CD14-positive monocyte (primary cell): ENCODE measurements at regions not wholly inside any gene's neighbourhood (a gene's known extent, or its start where the extent isn't known, plus 50 kb on each side); places are given as distances from the start of the nearest gene placed in this dataset.

Experiments
- DNase-seq, 3 donors: peaks; one replicate each; pipeline ENCODE4 v3.0.0-alpha.2; 2011 to 2022
- H2AFZ ChIP-seq: 2 replicates; pipeline ENCODE4 v1.6.0; 2012; ENCODE audit warnings: mild to moderate bottlenecking, low read depth, low read length, inconsistent platforms; ENCODE audit not compliant: insufficient read depth, poor library complexity, severe bottlenecking
- H3K27ac ChIP-seq, 2 donors: 1 replicate in 1 of 2; 2 replicates in 1 of 2; pipeline ENCODE4 v1.5.1; 2012 to 2013; ENCODE audit warnings: low read length in 2 of 2, control low read depth in 1 of 2, inconsistent platforms in 1 of 2, low read depth in 1 of 2, mild to moderate bottlenecking in 1 of 2
- H3K27me3 ChIP-seq, 2 donors: one replicate each; pipeline versions ENCODE4 v1.6.0 to v1.6.1; 2011 to 2013; ENCODE audit warnings: low read length in 2 of 2; ENCODE audit not compliant: control insufficient read depth in 2 of 2, insufficient read depth in 2 of 2
- H3K36me3 ChIP-seq, 2 donors: replicated peaks in 1 of 2; 1 replicate in 1 of 2; 2 replicates in 1 of 2; pipeline versions ENCODE4 v1.5.1 to v1.6.1; 2012 to 2013; ENCODE audit warnings: low read length in 2 of 2, control low read depth in 1 of 2, inconsistent platforms in 1 of 2, mild to moderate bottlenecking in 1 of 2; ENCODE audit not compliant: insufficient read depth in 2 of 2, control insufficient read depth in 1 of 2
- H3K4me1 ChIP-seq, 2 donors: 1 replicate in 1 of 2; 2 replicates in 1 of 2; pipeline versions ENCODE4 v1.5.1 to v1.6.1; 2012 to 2013; ENCODE audit warnings: low read length in 2 of 2, control low read depth in 1 of 2, inconsistent platforms in 1 of 2, mild to moderate bottlenecking in 1 of 2, moderate library complexity in 1 of 2; ENCODE audit not compliant: insufficient read depth in 2 of 2, control insufficient read depth in 1 of 2
- H3K4me2 ChIP-seq: replicated peaks from 2 replicates; pipeline ENCODE3; 2012; ENCODE audit warnings: low read length, moderate library complexity, mild to moderate bottlenecking; ENCODE audit not compliant: poor library complexity, severe bottlenecking; ENCODE audit errors: extremely low read depth
- H3K4me3 ChIP-seq, 3 experiments: fragments of 200-600 bp in 1 of 3; sonication (generic) in 1 of 3; replicated peaks in 1 of 3; 1 replicate in 2 of 3; 2 replicates in 1 of 3; pipeline ENCODE4 v1.5.1; 2011 to 2013; ENCODE audit warnings: low read length in 3 of 3, mild to moderate bottlenecking in 3 of 3, control low read depth in 2 of 3, low read depth in 2 of 3, inconsistent platforms in 1 of 3, moderate library complexity in 1 of 3
- H3K79me2 ChIP-seq: 2 replicates; pipeline ENCODE4 v1.6.0; 2012; ENCODE audit warnings: mild to moderate bottlenecking, control low read depth, inconsistent platforms, low read length, moderate library complexity; ENCODE audit not compliant: insufficient read depth
- H3K9ac ChIP-seq: 2 replicates; pipeline ENCODE4 v1.6.0; 2017; ENCODE audit warnings: low read length, mild to moderate bottlenecking; ENCODE audit not compliant: insufficient read depth, poor library complexity, severe bottlenecking
- H3K9me3 ChIP-seq, 2 donors: replicated peaks in 1 of 2; 1 replicate in 1 of 2; 2 replicates in 1 of 2; pipeline versions ENCODE4 v1.5.1 to v1.6.1; 2012 to 2013; ENCODE audit warnings: low read length in 2 of 2, control low read depth in 1 of 2; ENCODE audit not compliant: control insufficient read depth in 1 of 2, insufficient read depth in 1 of 2
- H4K20me1 ChIP-seq: 2 replicates; pipeline ENCODE4 v1.6.0; 2012; ENCODE audit warnings: mild to moderate bottlenecking, low read length, control low read depth, moderate library complexity; ENCODE audit not compliant: insufficient read depth
- H3K27ac Mint-ChIP-seq, 7 donors: one replicate each; pipeline ENCODE4 v1.8.0; 2020; ENCODE audit warnings: mild to moderate bottlenecking in 7 of 7, mixed read lengths in 7 of 7, moderate library complexity in 6 of 7, inconsistent platforms in 2 of 7
- H3K27me3 Mint-ChIP-seq, 3 donors: one replicate each; pipeline ENCODE4 v1.8.0; 2021 to 2022; ENCODE audit warnings: low read depth in 3 of 3, mild to moderate bottlenecking in 3 of 3, mixed read lengths in 3 of 3, moderate library complexity in 3 of 3, inconsistent platforms in 1 of 3
- H3K36me3 Mint-ChIP-seq, 2 donors: one replicate each; pipeline ENCODE4 v1.8.0; 2020; ENCODE audit warnings: mixed read lengths in 2 of 2, inconsistent platforms in 1 of 2, mild to moderate bottlenecking in 1 of 2
- H3K4me1 Mint-ChIP-seq: one replicate; pipeline ENCODE4 v1.8.0; 2020; ENCODE audit warnings: mild to moderate bottlenecking, mixed read lengths
- H3K4me3 Mint-ChIP-seq, 2 donors: one replicate each; pipeline ENCODE4 v1.8.0; 2020; ENCODE audit warnings: mild to moderate bottlenecking in 2 of 2, mixed read lengths in 2 of 2, moderate library complexity in 1 of 2
- H3K9me3 Mint-ChIP-seq, 7 donors: one replicate each; pipeline ENCODE4 v1.8.0; 2020 to 2022; ENCODE audit warnings: mixed read lengths in 7 of 7, mild to moderate bottlenecking in 6 of 7, moderate library complexity in 6 of 7, inconsistent platforms in 2 of 7
- WGBS: methylation state at CpG from one replicate; pipeline ENCODE4 v1.1.5; 2013; ENCODE audit warnings: missing lambda C conversion rate; ENCODE audit not compliant: insufficient coverage; 5-methylcytosine and 5-hydroxymethylcytosine counted together
- intact Hi-C, 2 donors: fragments of 100-400 bp; cut with micrococcal nuclease; formaldehyde crosslinking; loops; one replicate each; pipeline versions ENCODE4 v1.15.0 to v1.15.1; 2023
- TF ChIP-seq, protein P1 (sequence below): fragments of 200-600 bp; IDR thresholded peaks from one replicate; pipeline ENCODE4 v1.8.0; 2022; ENCODE audit warnings: antibody characterized with exemption, mild to moderate bottlenecking

DNA sequence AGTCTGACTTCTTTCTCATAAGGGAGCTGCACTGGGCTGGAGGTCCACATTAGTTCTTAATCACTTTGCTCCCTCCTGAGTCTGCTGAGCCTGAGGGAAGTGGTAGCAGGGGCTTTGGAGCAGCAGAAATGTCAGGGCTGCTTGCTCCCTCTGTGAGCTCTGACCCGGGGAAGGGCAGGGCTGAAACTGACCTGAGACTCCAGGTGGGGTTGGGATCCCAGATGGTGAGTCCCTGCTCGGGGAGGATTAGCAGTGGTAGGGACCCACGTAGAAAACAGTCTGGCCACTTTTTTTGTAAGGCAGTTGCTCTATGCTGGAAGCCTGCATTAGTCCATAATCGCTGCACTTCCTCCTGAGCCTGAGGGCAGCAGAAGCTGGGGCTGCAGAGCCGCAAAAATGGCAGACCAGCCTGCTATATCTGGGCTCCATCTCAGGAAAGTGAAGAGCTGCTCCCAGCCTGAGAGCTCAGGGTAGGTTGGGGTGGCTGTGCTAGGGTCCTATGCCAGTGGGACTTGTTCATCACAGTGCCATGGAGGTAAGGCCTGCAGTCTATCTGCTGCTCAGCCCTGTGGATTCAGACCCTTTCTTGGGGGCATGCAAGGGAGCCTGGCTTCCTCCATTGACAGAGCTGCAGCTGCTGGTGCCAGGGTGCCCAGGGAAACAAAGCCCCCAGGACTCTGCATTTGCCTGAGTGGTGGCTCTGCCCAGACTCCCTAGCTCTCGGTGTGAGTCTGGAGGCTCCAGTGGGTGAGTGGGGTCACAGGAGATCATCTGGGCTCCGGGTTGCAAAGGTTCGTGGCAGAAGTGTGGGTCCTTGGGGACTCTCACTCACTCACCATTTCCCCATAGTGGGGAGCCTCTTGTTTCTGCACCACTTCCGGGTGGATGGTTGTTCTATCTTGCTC lies 854.3 kb downstream of the LUZP2 start:
- H3K27me3 Mint-ChIP-seq, result no peaks in the 10 kb centered on the region
- 76% methylated on average over 5 of the region's 9 CpGs for WGBS
- no peaks in the 10 kb centered on the region for H3K36me3 ChIP-seq

DNA sequence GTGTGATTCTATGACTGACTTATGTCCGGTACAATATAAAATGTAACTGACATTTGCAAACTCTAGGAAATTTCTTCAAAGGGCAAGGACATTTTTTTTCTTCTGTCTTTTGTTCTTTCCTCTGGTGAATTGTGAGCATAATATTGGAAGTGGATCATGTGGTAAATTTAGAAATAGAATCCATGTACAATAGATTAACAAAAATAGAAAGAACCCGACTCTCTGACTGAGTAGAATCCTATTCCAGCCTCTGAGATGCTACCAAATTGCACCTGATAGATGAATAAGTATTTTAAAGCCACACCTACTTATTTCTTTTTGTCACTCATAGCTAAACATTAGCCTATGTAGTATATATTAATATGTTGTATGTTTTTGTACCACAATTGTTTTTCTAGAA lies 860.3 kb downstream of the LUZP2 start:
- no peaks in the 10 kb centered on the region for H3K9me3 ChIP-seq
- no peaks in the 10 kb centered on the region for H3K27me3 ChIP-seq
- H4K20me1 ChIP-seq, result no peaks in the 10 kb centered on the region
- intact Hi-C loops, result no loop called here
- H3K27ac ChIP-seq, result no peak overlapping the region
- H3K36me3 ChIP-seq, result no peaks in the 10 kb centered on the region
- H3K4me1 Mint-ChIP-seq, result no peaks in the 10 kb centered on the region
- DNase-seq, result no peak
- no peak overlapping the region for H3K27ac Mint-ChIP-seq
- H3K4me3 ChIP-seq, result no peak overlapping the region
- TF ChIP-seq, protein P1, sequence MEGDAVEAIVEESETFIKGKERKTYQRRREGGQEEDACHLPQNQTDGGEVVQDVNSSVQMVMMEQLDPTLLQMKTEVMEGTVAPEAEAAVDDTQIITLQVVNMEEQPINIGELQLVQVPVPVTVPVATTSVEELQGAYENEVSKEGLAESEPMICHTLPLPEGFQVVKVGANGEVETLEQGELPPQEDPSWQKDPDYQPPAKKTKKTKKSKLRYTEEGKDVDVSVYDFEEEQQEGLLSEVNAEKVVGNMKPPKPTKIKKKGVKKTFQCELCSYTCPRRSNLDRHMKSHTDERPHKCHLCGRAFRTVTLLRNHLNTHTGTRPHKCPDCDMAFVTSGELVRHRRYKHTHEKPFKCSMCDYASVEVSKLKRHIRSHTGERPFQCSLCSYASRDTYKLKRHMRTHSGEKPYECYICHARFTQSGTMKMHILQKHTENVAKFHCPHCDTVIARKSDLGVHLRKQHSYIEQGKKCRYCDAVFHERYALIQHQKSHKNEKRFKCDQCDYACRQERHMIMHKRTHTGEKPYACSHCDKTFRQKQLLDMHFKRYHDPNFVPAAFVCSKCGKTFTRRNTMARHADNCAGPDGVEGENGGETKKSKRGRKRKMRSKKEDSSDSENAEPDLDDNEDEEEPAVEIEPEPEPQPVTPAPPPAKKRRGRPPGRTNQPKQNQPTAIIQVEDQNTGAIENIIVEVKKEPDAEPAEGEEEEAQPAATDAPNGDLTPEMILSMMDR, result no peak
- no peaks in the 10 kb centered on the region for H3K27me3 Mint-ChIP-seq
- no peaks in the 10 kb centered on the region for H3K79me2 ChIP-seq
- no peak overlapping the region for H3K4me3 Mint-ChIP-seq
- H3K9me3 Mint-ChIP-seq, result peaks cover 0 to 2% (median 0%) of the 10 kb centered on the region in 7 donors
- WGBS, result no CpG with 5 or more reads among the region's 2 CpGs
- no peaks in the 10 kb centered on the region for H3K4me1 ChIP-seq
- H3K9ac ChIP-seq, result no peak overlapping the region
- H2AFZ ChIP-seq, result no peak overlapping the region
- H3K4me2 ChIP-seq, result no peak overlapping the region
- H3K36me3 Mint-ChIP-seq, result no peaks in the 10 kb centered on the region

More for the DNA sequence above, 854.3 kb downstream of the LUZP2 start:
- Histone ChIP-seq H2AFZ (no peak overlapping the region), H3K79me2 (no peaks in the 10 kb centered on the region), H4K20me1 (no peaks in the 10 kb centered on the region), H3K9ac (no peak overlapping the region), H3K4me2 (no peak overlapping the region), H3K4me1 (no peaks in the 10 kb centered on the region), H3K9me3 (peaks cover 13 to 22% of the 10 kb centered on the region in 2 donors), H3K27me3 (no peaks in the 10 kb centered on the region), H3K27ac (no peak overlapping the region), H3K4me3 (no peak overlapping the region)
- Mint-ChIP-seq H3K9me3 (peaks cover 0 to 14% (median 2%) of the 10 kb centered on the region in 7 donors), H3K4me3 (no peak overlapping the region), H3K27ac (no peak overlapping the region), H3K36me3 (no peaks in the 10 kb centered on the region), H3K4me1 (no peaks in the 10 kb centered on the region)
- intact Hi-C loops, result no loop called here
- no peak for DNase-seq
- TF ChIP-seq, protein P1, result no peak
